Parathyroid adenoma (tissue), 2 donors: ENCODE measurements at regions not wholly inside any gene's neighbourhood (a gene's known extent, or its start where the extent isn't known, plus 50 kb on each side); places are given as distances from the start of the nearest gene placed in this dataset.

ENCODE experiments used
- H2AFZ ChIP-seq: fragments of 300-600 bp; sonication (generic); one replicate; pipeline ENCODE4 v1.7.0; 2017; ENCODE audit warnings: antibody characterized with exemption, mild to moderate bottlenecking
- H3K27ac ChIP-seq: fragments of 300-600 bp; sonication (generic); one replicate; pipeline ENCODE4 v1.7.0; 2017
- H3K27me3 ChIP-seq: fragments of 300-600 bp; sonication (generic); one replicate; pipeline ENCODE4 v1.7.0; 2017; ENCODE audit warnings: low read length; ENCODE audit not compliant: control insufficient read depth, insufficient read depth
- H3K36me3 ChIP-seq: fragments of 300-600 bp; sonication (generic); one replicate; pipeline ENCODE4 v1.7.0; 2017; ENCODE audit warnings: low read length; ENCODE audit not compliant: control insufficient read depth, insufficient read depth
- H3K4me1 ChIP-seq: fragments of 300-600 bp; sonication (generic); one replicate; pipeline ENCODE4 v1.7.0; 2017; ENCODE audit warnings: control low read depth
- H3K4me2 ChIP-seq: fragments of 300-600 bp; sonication (generic); one replicate; pipeline ENCODE4 v1.7.0; 2017; ENCODE audit warnings: low read length
- H3K4me3 ChIP-seq: fragments of 300-600 bp; sonication (generic); one replicate; pipeline ENCODE4 v1.7.0; 2017; ENCODE audit warnings: low read depth, low read length
- H3K79me2 ChIP-seq: fragments of 300-600 bp; sonication (generic); one replicate; pipeline ENCODE4 v1.7.0; 2017; ENCODE audit warnings: control low read depth
- H3K9ac ChIP-seq: fragments of 300-600 bp; sonication (generic); one replicate; pipeline ENCODE4 v1.7.0; 2017; ENCODE audit warnings: mild to moderate bottlenecking
- H3K9me3 ChIP-seq: fragments of 300-600 bp; sonication (generic); one replicate; pipeline ENCODE4 v1.7.0; 2017; ENCODE audit warnings: low read length; ENCODE audit not compliant: control insufficient read depth
- CTCF ChIP-seq: fragments of 300-600 bp; sonication (generic); IDR thresholded peaks from one replicate; pipeline ENCODE4 v1.7.0; 2017; ENCODE audit warnings: antibody characterized with exemption, mild to moderate bottlenecking
- donor health status: primary hyperparathyroidism.

GRCh38 chr1:216960716-216961115 lies 237.5 kb upstream of the ESRRG start:
- no peak overlapping the region for H3K4me2 ChIP-seq
- no peak overlapping the region for H3K4me3 ChIP-seq
- H3K27me3 ChIP-seq = no peaks in the 10 kb centered on the region
- H3K9ac ChIP-seq = no peak overlapping the region
- no peaks in the 10 kb centered on the region for H3K4me1 ChIP-seq
- no peak for TF ChIP-seq CTCF
- H2AFZ ChIP-seq = no peak overlapping the region
- no peak overlapping the region for H3K27ac ChIP-seq
- H3K79me2 ChIP-seq = peaks cover 3% of the 10 kb centered on the region
- H3K36me3 ChIP-seq = no peaks in the 10 kb centered on the region
- no peaks in the 10 kb centered on the region for H3K9me3 ChIP-seq

GRCh38 chr1:216958569-216958968 lies 235.3 kb upstream of the ESRRG start:
- H3K27ac ChIP-seq = no peak overlapping the region
- H3K27me3 ChIP-seq = no peaks in the 10 kb centered on the region
- no peak overlapping the region for H3K9ac ChIP-seq
- no peak overlapping the region for H3K4me2 ChIP-seq
- TF ChIP-seq CTCF = no peak
- H3K4me1 ChIP-seq = no peaks in the 10 kb centered on the region
- H3K79me2 ChIP-seq = peaks cover 5% of the 10 kb centered on the region
- no peak overlapping the region for H3K4me3 ChIP-seq
- no peak overlapping the region for H2AFZ ChIP-seq
- H3K36me3 ChIP-seq = no peaks in the 10 kb centered on the region
- no peaks in the 10 kb centered on the region for H3K9me3 ChIP-seq

GRCh38 chr1:216953495-216953894 lies 230.3 kb upstream of the ESRRG start:
- Histone ChIP-seq H3K4me3 (no peak overlapping the region), H3K9me3 (no peaks in the 10 kb centered on the region), H3K4me1 (no peaks in the 10 kb centered on the region), H3K79me2 (peaks cover 14% of the 10 kb centered on the region), H3K4me2 (no peak overlapping the region), H3K36me3 (no peaks in the 10 kb centered on the region), H3K9ac (no peak overlapping the region), H2AFZ (no peak overlapping the region), H3K27me3 (no peaks in the 10 kb centered on the region), H3K27ac (no peak overlapping the region)
- no peak for TF ChIP-seq CTCF

- no peak overlapping the region for H3K27ac ChIP-seq
- no peaks in the 10 kb centered on the region for H3K9me3 ChIP-seq
- no peak overlapping the region for H3K9ac ChIP-seq
- no peak overlapping the region for H3K4me2 ChIP-seq
- no peak overlapping the region for H2AFZ ChIP-seq
- peaks cover 11% of the 10 kb centered on the region for H3K79me2 ChIP-seq
- no peaks in the 10 kb centered on the region for H3K4me1 ChIP-seq
- TF ChIP-seq CTCF = no peak
- no peak overlapping the region for H3K4me3 ChIP-seq
- no peaks in the 10 kb centered on the region for H3K27me3 ChIP-seq
- H3K36me3 ChIP-seq = no peaks in the 10 kb centered on the region
Observed at GRCh38 chr1:216952864-216953263, 229.6 kb upstream of the ESRRG start.

GRCh38 chr1:216945538-216946080 lies 222.4 kb upstream of the ESRRG start:
- Histone ChIP-seq H2AFZ (no peak overlapping the region), H3K36me3 (no peaks in the 10 kb centered on the region), H3K27ac (no peak overlapping the region), H3K4me2 (no peak overlapping the region), H3K9ac (no peak overlapping the region), H3K27me3 (no peaks in the 10 kb centered on the region), H3K4me1 (no peaks in the 10 kb centered on the region), H3K79me2 (peaks cover 4% of the 10 kb centered on the region), H3K9me3 (no peaks in the 10 kb centered on the region), H3K4me3 (no peak overlapping the region)
- no peak for TF ChIP-seq CTCF
